Effector memory CD4-positive, alpha-beta T cell (primary cell): ENCODE measurements at regions not wholly inside any gene's neighbourhood (a gene's known extent, or its start where the extent isn't known, plus 50 kb on each side); places are given as distances from the start of the nearest gene placed in this dataset.

Experiments used
- DNase-seq, 3 donors: peaks; one replicate each; pipeline ENCODE4 v3.0.0-alpha.2; 2020
- H3K27ac ChIP-seq: 2 replicates; pipeline ENCODE4 v1.7.0; 2013; ENCODE audit warnings: mild to moderate bottlenecking, low read length, moderate library complexity; ENCODE audit not compliant: insufficient read depth, poor library complexity, severe bottlenecking
- H3K27me3 ChIP-seq: replicated peaks from 2 replicates; pipeline ENCODE4 v1.7.0; 2013; ENCODE audit warnings: mild to moderate bottlenecking, low read length; ENCODE audit not compliant: insufficient read depth, control insufficient read depth, poor library complexity, severe bottlenecking
- H3K36me3 ChIP-seq: 2 replicates; pipeline ENCODE4 v1.7.0; 2013; ENCODE audit warnings: mild to moderate bottlenecking, low read length, moderate library complexity; ENCODE audit not compliant: control insufficient read depth, insufficient read depth
- H3K4me1 ChIP-seq: 2 replicates; pipeline ENCODE4 v1.7.0; 2013; ENCODE audit warnings: low read length, mild to moderate bottlenecking; ENCODE audit not compliant: control insufficient read depth, insufficient read depth, poor library complexity, severe bottlenecking
- H3K4me3 ChIP-seq: 2 replicates; pipeline ENCODE4 v1.7.0; 2013; ENCODE audit warnings: low read length, low read depth, mild to moderate bottlenecking; ENCODE audit not compliant: insufficient read depth, poor library complexity, severe bottlenecking
- H3K9me3 ChIP-seq: 2 replicates; pipeline ENCODE4 v1.7.0; 2013; ENCODE audit warnings: mild to moderate bottlenecking, low read length, moderate library complexity; ENCODE audit not compliant: control insufficient read depth

- Histone ChIP-seq H3K4me3 (no peak overlapping the region), H3K27ac (no peak overlapping the region), H3K4me1 (no peaks in the 10 kb centered on the region), H3K36me3 (no peaks in the 10 kb centered on the region), H3K27me3 (no peaks in the 10 kb centered on the region), H3K9me3 (no peaks in the 10 kb centered on the region)
- DNase-seq: no peak
Measured at GRCh38 chr12:24725616-24726015, 223.3 kb downstream of the BCAT1 start.

- no peaks in the 10 kb centered on the region for H3K4me1 ChIP-seq
- H3K36me3 ChIP-seq: no peaks in the 10 kb centered on the region
- H3K27ac ChIP-seq: no peak overlapping the region
- H3K27me3 ChIP-seq: no peaks in the 10 kb centered on the region
- H3K4me3 ChIP-seq: no peak overlapping the region
- no peak for DNase-seq
- H3K9me3 ChIP-seq: no peaks in the 10 kb centered on the region
Measured at GRCh38 chr12:24724814-24725213, 224.1 kb downstream of the BCAT1 start.

DNA sequence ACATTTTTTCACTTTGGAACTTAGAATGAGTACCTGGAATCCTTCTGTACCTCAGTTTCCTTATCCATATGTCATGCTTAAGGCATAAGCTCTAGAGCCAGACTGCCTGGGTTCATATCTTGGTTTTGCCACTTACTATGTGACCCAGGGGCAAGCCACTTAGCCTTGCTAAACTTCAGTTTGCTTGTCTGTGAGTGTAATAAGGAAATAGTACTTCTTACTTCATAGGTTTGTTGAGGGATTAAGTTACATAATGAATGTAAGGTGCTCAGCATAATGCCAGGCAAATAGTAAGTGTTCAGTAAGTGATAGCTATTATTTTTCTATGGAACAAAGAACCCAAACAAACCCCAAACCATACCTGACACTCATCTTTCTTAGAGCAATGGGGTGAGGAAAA, 225.1 kb downstream of the BCAT1 start:
- H3K4me1 ChIP-seq: no peaks in the 10 kb centered on the region
- no peaks in the 10 kb centered on the region for H3K27me3 ChIP-seq
- H3K4me3 ChIP-seq: no peak overlapping the region
- H3K27ac ChIP-seq: no peak overlapping the region
- H3K9me3 ChIP-seq: no peaks in the 10 kb centered on the region
- DNase-seq: no peak
- H3K36me3 ChIP-seq: no peaks in the 10 kb centered on the region

GRCh38 chr12:24721191-24721590, 227.7 kb downstream of the BCAT1 start:
- Histone ChIP-seq H3K27me3 (no peaks in the 10 kb centered on the region), H3K27ac (no peak overlapping the region)
- DNase-seq: no peak

DNA sequence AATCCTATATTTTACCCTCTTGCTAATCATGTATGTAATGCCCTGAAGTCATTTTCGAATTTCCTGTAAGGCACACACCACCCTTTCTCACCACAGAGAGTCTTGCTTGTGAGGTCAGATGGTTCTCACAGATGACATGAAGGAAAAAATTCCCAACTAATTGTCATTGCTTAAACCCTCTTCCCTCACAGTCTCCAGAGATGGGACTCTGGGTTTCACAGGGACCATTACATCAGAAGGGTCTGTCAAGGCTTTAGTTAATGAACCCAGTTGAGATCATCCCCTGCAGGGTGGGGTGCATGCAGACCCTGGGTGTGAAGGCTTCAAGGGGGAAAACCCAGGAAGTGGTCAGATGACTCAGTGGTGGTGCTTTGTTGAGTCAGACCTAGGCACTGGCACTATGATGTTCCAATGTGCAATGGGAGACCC, 229.6 kb downstream of the BCAT1 start:
- Histone ChIP-seq H3K9me3 (no peaks in the 10 kb centered on the region), H3K4me3 (no peak overlapping the region), H3K36me3 (no peaks in the 10 kb centered on the region), H3K4me1 (no peaks in the 10 kb centered on the region), H3K27me3 (no peaks in the 10 kb centered on the region), H3K27ac (no peak overlapping the region)
- no peak for DNase-seq

More at GRCh38 chr12:24721191-24721590, 227.7 kb downstream of the BCAT1 start:
- H3K36me3 ChIP-seq: no peaks in the 10 kb centered on the region
- no peaks in the 10 kb centered on the region for H3K4me1 ChIP-seq
- H3K4me3 ChIP-seq: no peak overlapping the region
- H3K9me3 ChIP-seq: no peaks in the 10 kb centered on the region

DNA sequence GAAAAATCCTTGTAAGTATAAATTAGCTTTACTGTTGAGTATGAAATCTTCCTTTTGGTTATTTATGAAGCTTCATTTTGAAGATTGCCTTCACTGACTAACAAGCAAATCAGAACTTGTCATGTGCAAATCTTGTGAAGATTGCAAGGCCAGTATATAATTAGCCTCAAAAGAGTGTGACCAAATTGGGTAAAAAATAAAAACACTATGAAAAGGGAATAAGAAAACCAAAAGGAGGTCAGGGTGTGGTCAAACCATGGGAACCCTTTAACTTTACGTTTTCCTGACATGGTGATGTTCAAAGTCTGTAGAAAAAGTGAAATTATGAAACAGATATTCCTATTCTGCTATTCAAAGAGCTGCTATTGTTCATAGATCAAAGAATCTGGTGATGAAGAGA, 230.3 kb downstream of the BCAT1 start:
- no peak for DNase-seq
- Histone ChIP-seq H3K36me3 (no peaks in the 10 kb centered on the region), H3K4me1 (no peaks in the 10 kb centered on the region), H3K9me3 (no peaks in the 10 kb centered on the region), H3K4me3 (no peak overlapping the region), H3K27me3 (no peaks in the 10 kb centered on the region), H3K27ac (no peak overlapping the region)

GRCh38 chr12:24714237-24714636, 234.7 kb downstream of the BCAT1 start:
- H3K4me3 ChIP-seq: no peak overlapping the region
- H3K4me1 ChIP-seq: no peaks in the 10 kb centered on the region
- no peaks in the 10 kb centered on the region for H3K9me3 ChIP-seq
- H3K27ac ChIP-seq: no peak overlapping the region
- no peaks in the 10 kb centered on the region for H3K27me3 ChIP-seq
- no peak for DNase-seq
- no peaks in the 10 kb centered on the region for H3K36me3 ChIP-seq

DNA sequence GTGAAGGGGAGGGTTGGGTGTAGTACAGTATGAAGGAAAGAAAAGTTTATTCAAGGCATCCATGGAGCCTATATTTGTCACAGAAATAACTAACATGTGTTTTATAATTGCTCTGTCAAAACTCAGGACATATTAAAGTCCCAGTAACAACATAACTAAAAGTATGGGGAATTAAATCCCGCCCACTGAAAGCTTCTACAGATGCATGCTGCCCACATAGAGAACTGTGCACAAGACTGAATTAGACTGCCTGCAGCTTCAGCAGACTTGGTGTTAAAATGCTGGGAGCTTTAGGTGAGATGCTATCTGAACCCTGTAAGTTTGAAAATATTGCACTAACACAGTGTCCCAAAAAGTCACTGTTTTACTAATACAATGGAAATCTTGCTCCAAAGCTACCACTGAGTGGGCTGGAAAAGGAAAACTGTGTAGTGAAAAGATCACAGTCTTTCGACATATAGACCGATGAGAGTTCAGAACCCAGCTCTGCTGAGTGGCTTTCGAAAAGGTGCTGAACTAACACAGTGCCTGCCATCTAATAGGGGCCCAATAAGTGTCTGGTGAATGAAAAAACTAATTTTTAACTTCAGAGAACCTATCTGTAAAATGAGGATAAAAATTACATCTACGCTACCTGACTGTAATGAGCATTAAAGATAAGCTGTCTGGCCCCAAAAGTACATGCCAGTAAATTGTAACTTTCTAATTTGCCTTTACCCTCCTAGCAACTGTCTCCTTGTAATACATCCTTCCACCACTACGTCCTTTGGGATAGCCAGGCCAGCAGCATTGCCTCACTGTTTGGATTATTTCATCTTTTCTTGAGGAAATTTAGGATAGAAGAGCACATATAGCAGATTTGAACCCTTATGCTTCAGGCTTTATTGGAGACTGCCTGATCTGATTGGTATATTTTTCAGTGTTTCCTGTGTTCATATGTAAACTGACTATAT, 237.6 kb downstream of the BCAT1 start:
- H3K27me3 ChIP-seq: no peaks in the 10 kb centered on the region
- H3K9me3 ChIP-seq: no peaks in the 10 kb centered on the region
- no peak overlapping the region for H3K4me3 ChIP-seq
- DNase-seq: no peak
- no peak overlapping the region for H3K27ac ChIP-seq
- no peaks in the 10 kb centered on the region for H3K36me3 ChIP-seq
- no peaks in the 10 kb centered on the region for H3K4me1 ChIP-seq

DNA sequence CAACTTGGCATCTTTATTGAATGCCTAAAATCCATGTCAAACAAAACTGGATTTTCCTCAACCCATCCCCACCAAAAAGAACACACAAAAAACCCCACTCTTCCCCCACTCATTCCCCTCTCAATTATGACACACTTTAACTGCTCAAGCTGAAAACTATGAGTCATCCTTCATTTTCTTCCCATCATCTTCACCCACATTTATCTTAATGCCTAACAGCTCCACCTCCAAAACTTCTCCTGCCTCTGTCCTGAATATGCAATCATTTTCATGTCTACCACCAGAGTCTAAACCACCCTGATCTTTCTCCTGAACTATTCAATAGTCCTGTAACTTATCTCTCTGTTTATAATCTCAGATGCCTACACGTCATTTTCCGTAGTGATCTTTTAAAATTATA, 239.7 kb downstream of the BCAT1 start:
- Histone ChIP-seq H3K4me3 (no peak overlapping the region), H3K4me1 (no peaks in the 10 kb centered on the region), H3K27me3 (no peaks in the 10 kb centered on the region), H3K27ac (no peak overlapping the region), H3K9me3 (no peaks in the 10 kb centered on the region), H3K36me3 (no peaks in the 10 kb centered on the region)
- DNase-seq: no peak

DNA sequence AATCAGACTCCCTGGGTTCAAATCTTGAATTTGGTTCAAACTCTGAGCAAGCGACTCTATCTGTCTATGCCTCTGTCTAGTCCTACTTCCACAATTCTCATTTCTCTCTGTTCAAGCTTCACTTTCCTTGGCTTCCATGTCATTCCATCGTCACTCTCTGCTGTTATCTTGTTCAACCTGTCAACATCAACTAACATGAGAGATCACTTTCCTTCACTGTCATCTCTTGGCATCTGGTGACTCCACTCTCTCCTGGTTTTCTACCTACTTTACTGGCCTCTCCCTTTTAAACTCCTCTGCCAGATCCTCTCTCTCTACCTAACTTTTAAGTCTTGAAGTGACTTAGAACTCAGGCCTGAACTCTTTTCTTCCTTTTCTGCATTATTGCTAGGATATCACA, 240.2 kb downstream of the BCAT1 start:
- Histone ChIP-seq H3K27ac (no peak overlapping the region), H3K27me3 (no peaks in the 10 kb centered on the region), H3K4me1 (no peaks in the 10 kb centered on the region), H3K36me3 (no peaks in the 10 kb centered on the region), H3K4me3 (no peak overlapping the region), H3K9me3 (no peaks in the 10 kb centered on the region)
- no peak for DNase-seq
